Spleen (tissue), 7 donors: ENCODE measurements at regions not wholly inside any gene's neighbourhood (a gene's known extent, or its start where the extent isn't known, plus 50 kb on each side); places are given as distances from the start of the nearest gene placed in this dataset.

ENCODE experiments used
- CTCF ChIP-seq, 11 experiments: fragments of 200-600 bp in 7 of 11; fragments of 450-650 bp in 4 of 11; sonication (generic) in 4 of 11; IDR thresholded peaks in 8 of 11; conservative IDR thresholded peaks in 3 of 11; 1 replicate in 7 of 11; 2 replicates in 4 of 11; pipeline versions ENCODE4 v1.4.0 to v1.8.0; 2016 to 2021; ENCODE audit warnings: antibody characterized with exemption in 11 of 11, inconsistent platforms in 4 of 11, mild to moderate bottlenecking in 1 of 11
- POLR2A ChIP-seq, 3 donors: fragments of 450-650 bp; IDR thresholded peaks; one replicate each; pipeline ENCODE4 v1.5.1; 2017; ENCODE audit warnings: antibody characterized with exemption in 3 of 3, mild to moderate bottlenecking in 1 of 3
- donor health status: DM: no; HTN: no; CAD: no; lungs with moderate emphysema.
- donor health status: DM: no; HTN: no; CAD: no.
- donor health status: DM: no; HTN: no; CAD: no.

GRCh38 chr20:17171746-17172280 lies 55.0 kb upstream of the PCSK2 start:
- TF ChIP-seq POLR2A (IDR thresholded peaks at IDR 0.05) = no peak
- TF ChIP-seq CTCF (IDR thresholded peaks at IDR 0.05 in 8 of 11, conservative IDR thresholded peaks at IDR 0.05 in 3 of 11) = no peak
